GM12892 (cell line): ENCODE measurements at regions not wholly inside any gene's neighbourhood (a gene's known extent, or its start where the extent isn't known, plus 50 kb on each side); places are given as distances from the start of the nearest gene placed in this dataset.

Source experiments
- DNase-seq: peaks from one replicate; pipeline ENCODE4 v3.0.0; 2011; ENCODE audit not compliant: insufficient read length
- FAIRE-seq: peaks from 2 replicates; lab custom pipeline; 2011; peaks lifted over from hg19 to GRCh38; lab: Jason Lieb, UNC
- POLR2A ChIP-seq: IDR thresholded peaks from 2 replicates; pipeline ENCODE4 v1.6.1; 2011; ENCODE audit warnings: low read depth, low read length, control low read depth
- POLR2AphosphoS5 ChIP-seq: IDR thresholded peaks from 2 replicates; pipeline ENCODE4 v1.6.1; 2011; ENCODE audit warnings: low read depth, low read length, control low read depth
- TAF1 ChIP-seq: IDR thresholded peaks from 2 replicates; pipeline ENCODE4 v1.6.1; 2011; ENCODE audit warnings: low read depth, mild to moderate bottlenecking, control low read depth, low read length, borderline replicate concordance

- no peak for TF ChIP-seq POLR2A
- no peak for TF ChIP-seq POLR2AphosphoS5
- DNase-seq (no peak), FAIRE-seq (no peak)
Measured at GRCh38 chr17:77382356-77382911, 241.7 kb downstream of the SEC14L1 start.

GRCh38 chr17:77382966-77383612 lies 242.3 kb downstream of the SEC14L1 start:
- DNase-seq: no peak
- TF ChIP-seq POLR2AphosphoS5 (no peak), TAF1 (no peak)
- FAIRE-seq: no peak

- DNase-seq (no peak), FAIRE-seq (no peak)
- TF ChIP-seq POLR2AphosphoS5: no peak
- TF ChIP-seq POLR2A: no peak
- TF ChIP-seq TAF1: no peak
Measured at GRCh38 chr17:77383613-77384608, 243.1 kb downstream of the SEC14L1 start.

- FAIRE-seq (no peak), DNase-seq (no peak)
- TF ChIP-seq POLR2AphosphoS5: no peak
- TF ChIP-seq POLR2A: no peak
- TF ChIP-seq TAF1: no peak
Measured at GRCh38 chr17:77385750-77386501, 245.2 kb downstream of the SEC14L1 start.

GRCh38 chr17:77386502-77387192 lies 245.9 kb downstream of the SEC14L1 start:
- FAIRE-seq (no peak), DNase-seq (no peak)

GRCh38 chr17:77387891-77388290 lies 247.1 kb downstream of the SEC14L1 start:
- FAIRE-seq (no peak), DNase-seq (no peak)
- TF ChIP-seq POLR2AphosphoS5: no peak
- TF ChIP-seq POLR2A: no peak
- TF ChIP-seq TAF1: no peak

More at GRCh38 chr17:77386502-77387192, 245.9 kb downstream of the SEC14L1 start:
- no peak for TF ChIP-seq POLR2AphosphoS5
- TF ChIP-seq TAF1: no peak
- no peak for TF ChIP-seq POLR2A

- FAIRE-seq (no peak), DNase-seq (no peak)
- no peak for TF ChIP-seq POLR2A
- no peak for TF ChIP-seq TAF1
- no peak for TF ChIP-seq POLR2AphosphoS5
Measured at GRCh38 chr17:77388384-77389306, 247.9 kb downstream of the SEC14L1 start.

- DNase-seq (no peak), FAIRE-seq (no peak)
- no peak for TF ChIP-seq POLR2AphosphoS5
- no peak for TF ChIP-seq TAF1
Measured at GRCh38 chr17:77390870-77391269, 250.1 kb downstream of the SEC14L1 start.

GRCh38 chr17:77391668-77392375 lies 251.1 kb downstream of the SEC14L1 start:
- DNase-seq: no peak

More at GRCh38 chr17:77391668-77392375, 251.1 kb downstream of the SEC14L1 start:
- FAIRE-seq: no peak
- TF ChIP-seq TAF1: no peak
